GM19351 (cell line): ENCODE measurements at regions not wholly inside any gene's neighbourhood (a gene's known extent, or its start where the extent isn't known, plus 50 kb on each side); places are given as distances from the start of the nearest gene placed in this dataset.
"Not testable (repeated sequence)": the region's sequence is repeated elsewhere in the genome, so short reads cannot be mapped to it uniquely, and the experiment has no call there.

Experiments used
- ATAC-seq: cut with Tn5 transposase; IDR thresholded peaks from one replicate; pipeline ENCODE4 v1.9.1; 2021; ENCODE audit warnings: mild to moderate bottlenecking, moderate library complexity; ENCODE audit not compliant: unreplicated experiment

- no peak for ATAC-seq
These were observed 588.8 kb upstream of the PBX1 start for GRCh38 chr1:163970151-163970550.

- no peak for ATAC-seq
These were observed 588.3 kb upstream of the PBX1 start for GRCh38 chr1:163970699-163971098.

- ATAC-seq = no peak
These were observed 585.4 kb upstream of the PBX1 start for GRCh38 chr1:163973586-163973985.

- ATAC-seq = no peak
These were observed 584.9 kb upstream of the PBX1 start for GRCh38 chr1:163974120-163974519.

DNA sequence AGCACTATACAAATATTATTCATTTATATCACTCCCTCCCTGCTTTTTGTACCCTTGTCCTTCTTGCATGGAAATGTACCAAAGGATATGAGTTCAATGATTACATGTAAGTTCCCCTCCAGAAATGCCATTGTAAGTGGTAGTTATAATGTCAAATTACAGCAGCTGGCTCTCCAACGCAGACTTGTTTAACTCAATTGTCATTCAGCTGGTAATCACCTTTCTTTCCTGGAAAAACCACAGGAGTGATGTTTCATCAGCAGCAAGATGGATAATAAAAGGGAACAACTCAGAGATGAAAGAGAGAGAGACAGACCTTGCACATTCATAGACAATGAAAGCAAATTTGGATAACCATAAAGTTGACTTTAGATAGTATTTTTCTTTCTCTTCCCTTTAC lies 578.6 kb upstream of the PBX1 start:
- ATAC-seq = no peak

DNA sequence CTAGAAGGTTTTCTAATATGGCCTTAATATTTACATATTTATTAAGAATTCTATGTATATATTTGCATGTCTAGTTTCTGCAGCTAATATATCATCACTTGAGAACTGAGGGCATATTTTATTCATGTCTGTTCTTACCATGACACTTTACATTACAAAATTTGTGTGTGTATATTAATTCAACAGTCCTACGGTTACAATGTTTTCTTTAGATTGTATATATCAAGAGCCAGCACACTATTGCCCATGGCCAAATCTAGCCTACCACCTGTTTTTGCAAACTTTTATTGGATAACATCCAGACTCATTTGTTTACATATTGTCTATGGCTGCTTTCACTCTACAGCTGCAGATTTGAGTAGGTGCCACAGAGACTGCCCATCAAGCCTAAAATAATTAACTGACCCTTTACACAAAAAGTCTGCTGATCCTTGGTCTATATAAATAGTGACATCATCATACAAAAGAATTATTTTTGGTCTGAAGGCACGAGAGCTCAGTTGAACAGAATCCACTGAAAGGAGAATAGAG lies 577.4 kb upstream of the PBX1 start:
- no peak for ATAC-seq

GRCh38 chr1:163983097-163983496 lies 575.9 kb upstream of the PBX1 start:
- ATAC-seq = no peak

GRCh38 chr1:163985700-163986099 lies 573.3 kb upstream of the PBX1 start:
- no peak for ATAC-seq

GRCh38 chr1:163999131-163999530 lies 559.9 kb upstream of the PBX1 start:
- no peak for ATAC-seq

DNA sequence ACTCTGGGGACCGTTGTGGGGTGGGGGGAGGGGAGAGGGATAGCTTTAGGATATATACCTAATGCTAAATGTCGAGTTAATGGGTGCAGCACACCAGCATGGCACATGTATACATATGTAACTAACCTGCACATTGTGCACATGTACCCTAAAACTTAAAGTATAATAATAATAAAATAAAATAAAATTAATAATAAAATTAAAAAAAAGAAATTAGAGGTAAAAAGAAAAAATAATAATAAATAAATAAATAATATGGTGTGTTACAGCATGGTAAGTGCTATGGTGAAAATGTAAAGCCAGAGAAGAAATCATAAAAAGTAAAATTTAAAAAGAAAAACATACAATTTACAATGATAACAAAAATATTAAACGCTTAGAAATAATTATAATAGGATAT lies 552.8 kb upstream of the PBX1 start:
- ATAC-seq = not testable (repeated sequence)

DNA sequence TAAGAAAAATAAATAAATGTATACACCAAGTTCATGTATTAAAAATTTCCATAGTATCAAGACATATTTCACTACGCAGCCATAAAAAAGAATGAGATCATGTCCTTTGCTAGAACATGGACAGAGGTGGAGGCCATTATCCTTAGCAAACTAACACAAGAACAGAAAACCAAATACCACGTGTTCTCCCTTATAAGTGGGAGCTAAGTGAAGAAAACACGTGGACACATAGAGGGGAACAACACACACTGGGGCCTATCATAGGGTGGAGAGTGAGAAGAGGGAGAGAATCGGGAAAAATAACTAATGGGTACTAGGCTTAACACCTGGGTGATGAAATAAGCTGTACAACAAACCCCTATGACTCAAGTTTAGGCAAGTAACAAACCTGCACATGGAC lies 552.4 kb upstream of the PBX1 start:
- no peak for ATAC-seq

DNA sequence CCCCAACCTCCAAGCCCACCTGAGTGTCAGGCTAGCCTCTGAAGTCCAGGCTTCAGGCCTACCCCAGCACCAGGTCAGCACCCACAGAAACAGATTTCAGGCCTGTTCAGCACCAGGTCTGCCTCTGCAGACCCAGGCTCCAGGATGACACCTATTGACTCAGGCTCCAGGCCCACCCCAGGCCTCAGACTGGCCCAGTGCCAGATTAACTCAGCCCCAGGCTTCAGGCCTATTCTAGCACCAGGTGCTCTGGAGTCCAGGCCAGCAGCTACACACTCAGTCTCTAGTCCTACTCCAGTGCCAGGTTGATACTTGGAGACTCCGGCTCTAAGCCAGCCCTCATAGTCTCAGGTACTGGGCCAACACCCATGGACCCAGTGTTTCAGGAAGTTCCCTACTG lies 541.7 kb upstream of the PBX1 start:
- no peak for ATAC-seq

DNA sequence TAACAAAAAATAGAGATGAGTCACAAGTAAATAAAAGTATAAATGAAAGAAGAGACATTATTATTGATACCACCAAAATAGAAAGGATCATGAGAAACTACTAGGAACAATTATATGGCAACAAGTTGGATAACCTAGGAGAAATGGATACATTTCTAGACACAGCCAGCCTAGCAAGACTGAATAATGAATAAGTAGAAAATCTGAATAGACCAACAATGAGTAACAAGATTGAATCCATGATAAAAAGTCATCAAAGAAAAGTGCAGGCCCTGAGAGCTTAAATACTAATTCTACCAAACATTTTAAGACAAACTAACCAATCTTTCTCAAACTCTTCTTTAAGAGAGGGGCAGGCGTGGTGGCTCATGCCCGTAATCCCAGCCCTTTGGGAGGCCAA lies 538.6 kb upstream of the PBX1 start:
- ATAC-seq = no peak

- no peak for ATAC-seq
These were observed 537.2 kb upstream of the PBX1 start for GRCh38 chr1:164021813-164022212.

- no peak for ATAC-seq
These were observed 525.2 kb upstream of the PBX1 start for GRCh38 chr1:164033782-164034181.

GRCh38 chr1:164040754-164041153 lies 518.2 kb upstream of the PBX1 start:
- ATAC-seq = no peak

GRCh38 chr1:164051782-164052181 lies 507.2 kb upstream of the PBX1 start:
- ATAC-seq = no peak

DNA sequence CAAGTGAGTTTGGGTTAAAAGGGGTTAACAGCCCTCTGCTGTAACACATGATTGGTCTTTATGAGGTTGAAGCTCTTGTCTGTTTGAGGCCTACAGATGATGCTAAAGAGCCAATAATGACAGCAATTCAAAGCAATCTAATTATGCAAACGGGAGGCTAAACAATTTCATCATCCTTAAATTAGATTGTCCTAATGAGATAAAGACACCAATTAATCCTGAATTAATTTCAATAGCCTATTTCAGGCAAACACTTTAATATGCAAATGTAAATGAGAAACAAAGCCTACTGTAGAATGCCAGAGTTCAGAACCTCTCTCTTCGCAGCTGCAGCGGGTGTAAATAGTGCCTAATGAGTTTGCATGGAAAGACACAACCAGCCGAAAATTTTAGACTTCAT lies 504.7 kb upstream of the PBX1 start:
- ATAC-seq = no peak

DNA sequence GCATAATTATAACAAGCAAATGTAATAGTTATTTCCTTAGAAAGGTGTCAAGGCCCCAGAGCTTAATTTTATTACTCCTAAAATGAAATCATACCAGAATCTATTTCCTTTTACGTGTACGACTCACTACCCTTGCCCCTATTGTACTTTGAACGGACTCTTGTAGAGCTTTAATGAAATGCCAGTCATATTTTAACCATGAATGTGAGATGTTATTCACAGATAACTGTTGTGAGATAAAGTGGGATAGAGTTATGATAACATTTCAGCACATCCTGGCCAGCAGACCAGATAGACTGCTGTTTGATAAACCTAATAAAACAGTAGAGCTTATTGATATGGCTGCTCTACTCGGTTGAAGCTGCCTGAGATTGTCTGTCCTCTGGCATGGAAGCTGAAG lies 500.8 kb upstream of the PBX1 start:
- ATAC-seq = no peak

DNA sequence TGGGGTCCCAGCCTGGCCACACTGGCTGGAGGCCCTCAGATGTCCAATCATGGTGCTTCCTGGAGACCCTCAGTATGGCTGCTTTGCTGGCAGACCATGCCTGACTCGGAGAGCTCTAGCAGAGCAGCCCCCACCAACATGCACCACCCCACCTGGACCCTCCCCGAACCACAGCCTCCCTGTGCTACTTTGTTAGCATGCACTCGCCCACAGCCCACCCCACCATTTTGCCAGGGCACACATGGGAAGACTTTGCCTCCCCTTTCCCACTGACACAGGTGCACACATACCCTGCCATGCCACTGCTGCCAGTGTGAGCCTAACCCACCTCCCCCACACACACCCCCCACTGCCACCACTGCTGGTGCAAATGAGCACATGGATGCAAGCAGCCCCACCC lies 497.5 kb upstream of the PBX1 start:
- no peak for ATAC-seq

DNA sequence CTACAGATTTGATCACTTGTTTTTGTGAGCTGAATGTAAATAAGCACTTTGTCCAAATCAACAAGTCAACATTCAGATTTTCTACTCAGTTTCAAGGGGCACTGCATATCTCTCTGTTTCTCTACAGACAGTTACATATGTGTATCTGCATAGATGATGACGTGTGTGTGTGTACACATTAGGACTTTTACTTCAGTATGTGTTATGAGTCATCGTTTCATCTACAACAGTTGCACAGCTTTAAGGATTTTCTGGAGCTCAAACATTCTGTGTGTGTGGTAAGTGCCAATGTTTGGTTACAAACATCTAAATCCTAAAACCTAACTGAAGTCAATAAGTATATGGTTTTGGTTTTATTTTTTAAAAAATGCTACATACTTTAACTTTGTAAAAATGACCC lies 494.5 kb upstream of the PBX1 start:
- ATAC-seq = no peak

GRCh38 chr1:164071288-164071687 lies 487.7 kb upstream of the PBX1 start:
- no peak for ATAC-seq

DNA sequence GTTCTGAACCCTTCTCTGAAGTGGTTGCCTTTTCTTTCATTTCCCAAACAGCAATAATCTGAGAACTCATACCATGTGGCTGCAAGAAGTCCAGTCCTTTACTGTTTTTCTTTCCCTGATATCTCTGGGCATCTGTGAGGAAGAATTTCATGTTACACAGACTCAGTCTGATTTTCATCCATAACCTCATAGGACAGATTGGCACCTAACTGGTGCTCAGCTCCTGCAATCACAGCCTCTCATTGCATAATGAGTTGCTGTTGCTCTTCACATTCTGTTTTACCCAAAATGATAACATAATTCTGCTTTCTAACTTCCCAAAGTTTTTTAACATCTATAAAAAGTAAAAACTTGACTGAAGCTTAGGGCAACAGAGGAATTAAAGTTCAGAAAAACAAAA lies 472.2 kb upstream of the PBX1 start:
- no peak for ATAC-seq
